ENCODE measurements at regions not wholly inside any gene's neighbourhood (a gene's known extent, or its start where the extent isn't known, plus 50 kb on each side); places are given as distances from the start of the nearest gene placed in this dataset.
A peak's percentile ranks its signal among the peaks of the same experiment; 100 is the strongest.

DNA sequence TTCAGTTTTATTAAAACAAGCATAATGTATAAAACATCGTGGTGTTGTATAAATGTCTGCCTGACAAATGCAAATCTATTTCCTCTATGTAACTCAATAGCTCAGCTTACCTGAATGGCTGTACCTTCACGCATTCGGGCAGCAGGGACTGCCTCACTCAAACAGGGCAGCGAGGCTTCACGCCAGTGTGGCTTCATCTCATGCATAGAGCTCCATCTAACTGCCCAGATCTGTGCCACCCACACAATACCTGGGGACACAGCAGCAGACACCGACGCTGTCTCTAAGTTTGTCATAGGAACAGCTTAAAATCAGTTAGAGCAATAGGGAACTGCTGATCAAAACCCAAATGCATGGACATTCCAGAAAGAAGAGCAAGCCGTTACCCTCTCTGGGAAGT, 182.8 kb upstream of the ANKRD30A start:
- no peak overlapping the region for H2BK12ac ChIP-seq (ENCODE audit: low read length)
- no peaks in the 10 kb centered on the region for H3K4me1 ChIP-seq (ENCODE audit: control insufficient read depth in 2 of 2, insufficient read depth in 1 of 2, low read depth in 1 of 2, low read length in 2 of 2)
- DNase-seq (ENCODE audit: low spot score) = no peak
- no peaks in the 10 kb centered on the region for H3K27me3 ChIP-seq (ENCODE audit: control insufficient read depth in 3 of 3, insufficient read depth in 3 of 3, low read depth in 1 of 3, low read length in 3 of 3)
- H4K91ac ChIP-seq (ENCODE audit: low read depth, low read length, poor library complexity) = no peak overlapping the region
- H3K27ac ChIP-seq (replicated peaks; ENCODE audit: low read length) = no peak overlapping the region
- no peak overlapping the region for H3K4me2 ChIP-seq (ENCODE audit: insufficient read depth, low read length, poor library complexity, severe bottlenecking)
- H3K9ac ChIP-seq (ENCODE audit: low read depth, low read length, poor library complexity) = no peak overlapping the region
- no peak overlapping the region for H2AFZ ChIP-seq (ENCODE audit: low read length)
- no peak overlapping the region for H4K8ac ChIP-seq (ENCODE audit: low read depth, low read length)
- peak overlapping the region in 1 of 2 donors; percentile 69 for H3K4me3 ChIP-seq (ENCODE audit: low read length in 2 of 2)
- H3K18ac ChIP-seq (ENCODE audit: low read length) = no peak overlapping the region
- WGBS, 2 donors (ENCODE audit: extremely low coverage in 2 of 2, insufficient read length in 2 of 2, insufficient replicate concordance in 1 of 2) = no CpG with 5 or more reads among the region's 8 CpGs
- peaks cover 0 to 12% of the 10 kb centered on the region in 2 donors for H3K9me3 ChIP-seq (replicated peaks in 1 of 2; ENCODE audit: control insufficient read depth in 2 of 2, insufficient read depth in 1 of 2, low read depth in 1 of 2, low read length in 2 of 2)
- H3K4ac ChIP-seq (ENCODE audit: low read length) = no peak overlapping the region
- H2BK15ac ChIP-seq (ENCODE audit: low read length) = no peak overlapping the region
- H3K23ac ChIP-seq (ENCODE audit: low read depth, low read length, poor library complexity) = no peak overlapping the region
- no peak overlapping the region for H3K14ac ChIP-seq (ENCODE audit: low read length)
- H3K79me1 ChIP-seq (ENCODE audit: low read depth, low read length) = no peaks in the 10 kb centered on the region
- no peak overlapping the region for H2BK5ac ChIP-seq (ENCODE audit: low read length)
- no peak overlapping the region for H2BK120ac ChIP-seq (ENCODE audit: low read depth, low read length)
- no peak overlapping the region for H2AK5ac ChIP-seq (ENCODE audit: low read depth, low read length)
- no peaks in the 10 kb centered on the region for H3K36me3 ChIP-seq (replicated peaks in 1 of 2; ENCODE audit: control insufficient read depth in 2 of 2, insufficient read depth in 2 of 2, low read length in 2 of 2)

GRCh38 chr10:36903040-36903439, 222.4 kb upstream of the ANKRD30A start:
- H3K4ac ChIP-seq (ENCODE audit: low read length) = no peak overlapping the region
- no peak overlapping the region for H4K91ac ChIP-seq (ENCODE audit: low read depth, low read length, poor library complexity)
- no peak overlapping the region for H3K27ac ChIP-seq (replicated peaks; ENCODE audit: low read length)
- H3K18ac ChIP-seq (ENCODE audit: low read length) = no peak overlapping the region
- H2BK5ac ChIP-seq (ENCODE audit: low read length) = no peak overlapping the region
- H2AFZ ChIP-seq (ENCODE audit: low read length) = no peak overlapping the region
- H3K4me3 ChIP-seq (ENCODE audit: low read length in 2 of 2) = no peak overlapping the region
- no peak overlapping the region for H3K9ac ChIP-seq (ENCODE audit: low read depth, low read length, poor library complexity)
- no peak overlapping the region for H3K4me2 ChIP-seq (ENCODE audit: insufficient read depth, low read length, poor library complexity, severe bottlenecking)
- H4K8ac ChIP-seq (ENCODE audit: low read depth, low read length) = no peak overlapping the region
- WGBS, 2 donors (ENCODE audit: extremely low coverage in 2 of 2, insufficient read length in 2 of 2, insufficient replicate concordance in 1 of 2) = no CpG with 5 or more reads among the region's 2 CpGs
- H3K14ac ChIP-seq (ENCODE audit: low read length) = no peak overlapping the region
- no peak for DNase-seq (ENCODE audit: low spot score)
- H3K9me3 ChIP-seq (replicated peaks in 1 of 2; ENCODE audit: control insufficient read depth in 2 of 2, insufficient read depth in 1 of 2, low read depth in 1 of 2, low read length in 2 of 2) = peaks cover 0 to 17% of the 10 kb centered on the region in 2 donors
- H2AK5ac ChIP-seq (ENCODE audit: low read depth, low read length) = no peak overlapping the region
- no peaks in the 10 kb centered on the region for H3K4me1 ChIP-seq (ENCODE audit: control insufficient read depth in 2 of 2, insufficient read depth in 1 of 2, low read depth in 1 of 2, low read length in 2 of 2)
- H3K36me3 ChIP-seq (replicated peaks in 1 of 2; ENCODE audit: control insufficient read depth in 2 of 2, insufficient read depth in 2 of 2, low read length in 2 of 2) = no peaks in the 10 kb centered on the region
- H3K23ac ChIP-seq (ENCODE audit: low read depth, low read length, poor library complexity) = no peak overlapping the region
- no peak overlapping the region for H2BK12ac ChIP-seq (ENCODE audit: low read length)
- no peak overlapping the region for H2BK120ac ChIP-seq (ENCODE audit: low read depth, low read length)
- no peaks in the 10 kb centered on the region for H3K27me3 ChIP-seq (ENCODE audit: control insufficient read depth in 3 of 3, insufficient read depth in 3 of 3, low read depth in 1 of 3, low read length in 3 of 3)
- H3K79me1 ChIP-seq (ENCODE audit: low read depth, low read length) = no peaks in the 10 kb centered on the region
- H2BK15ac ChIP-seq (ENCODE audit: low read length) = no peak overlapping the region

DNA sequence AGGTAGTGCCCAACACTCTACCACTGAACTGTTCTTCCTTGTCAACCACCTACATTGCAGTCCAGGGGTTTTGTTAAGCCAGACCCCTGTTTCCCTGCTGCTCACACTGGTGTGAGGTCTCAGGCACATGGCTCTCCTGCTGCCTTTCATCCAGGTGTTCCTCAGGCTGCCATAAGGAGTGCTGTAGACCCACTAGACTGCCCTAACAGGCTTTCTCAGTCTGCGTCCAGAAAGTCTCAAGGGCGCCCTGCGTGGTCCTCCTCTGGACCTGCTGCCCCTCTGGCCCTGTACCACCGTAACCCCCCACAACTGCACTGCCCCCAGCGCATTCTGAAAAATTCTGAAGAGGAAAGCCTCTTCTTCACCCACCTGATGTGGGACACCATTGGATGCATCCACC, 225.7 kb upstream of the ANKRD30A start:
- Histone ChIP-seq H3K4ac (ENCODE audit: low read length) (no peak overlapping the region), H2BK120ac (ENCODE audit: low read depth, low read length) (no peak overlapping the region), H3K18ac (ENCODE audit: low read length) (no peak overlapping the region), H3K4me1 (ENCODE audit: control insufficient read depth in 2 of 2, insufficient read depth in 1 of 2, low read depth in 1 of 2, low read length in 2 of 2) (no peaks in the 10 kb centered on the region), H2AK5ac (ENCODE audit: low read depth, low read length) (no peak overlapping the region), H2BK15ac (ENCODE audit: low read length) (no peak overlapping the region), H3K27ac (replicated peaks; ENCODE audit: low read length) (no peak overlapping the region), H2BK5ac (ENCODE audit: low read length) (no peak overlapping the region), H2BK12ac (ENCODE audit: low read length) (no peak overlapping the region), H4K8ac (ENCODE audit: low read depth, low read length) (no peak overlapping the region), H3K9ac (ENCODE audit: low read depth, low read length, poor library complexity) (no peak overlapping the region), H4K91ac (ENCODE audit: low read depth, low read length, poor library complexity) (no peak overlapping the region), H3K36me3 (replicated peaks in 1 of 2; ENCODE audit: control insufficient read depth in 2 of 2, insufficient read depth in 2 of 2, low read length in 2 of 2) (no peaks in the 10 kb centered on the region), H3K23ac (ENCODE audit: low read depth, low read length, poor library complexity) (no peak overlapping the region), H3K4me2 (ENCODE audit: insufficient read depth, low read length, poor library complexity, severe bottlenecking) (no peak overlapping the region), H3K4me3 (ENCODE audit: low read length in 2 of 2) (peak overlapping the region in 1 of 2 donors; percentile 16), H3K9me3 (replicated peaks in 1 of 2; ENCODE audit: control insufficient read depth in 2 of 2, insufficient read depth in 1 of 2, low read depth in 1 of 2, low read length in 2 of 2) (peaks cover 0 to 15% of the 10 kb centered on the region in 2 donors), H3K79me1 (ENCODE audit: low read depth, low read length) (no peaks in the 10 kb centered on the region), H3K27me3 (ENCODE audit: control insufficient read depth in 3 of 3, insufficient read depth in 3 of 3, low read depth in 1 of 3, low read length in 3 of 3) (no peaks in the 10 kb centered on the region), H2AFZ (ENCODE audit: low read length) (no peak overlapping the region), H3K14ac (ENCODE audit: low read length) (no peak overlapping the region)
- no CpG with 5 or more reads among the region's 5 CpGs for WGBS, 2 donors (ENCODE audit: extremely low coverage in 2 of 2, insufficient read length in 2 of 2, insufficient replicate concordance in 1 of 2)
- DNase-seq (ENCODE audit: low spot score) = no peak

GRCh38 chr10:36888925-36889573, 236.3 kb upstream of the ANKRD30A start:
- H3K18ac ChIP-seq (ENCODE audit: low read length) = no peak overlapping the region
- no peak overlapping the region for H2BK15ac ChIP-seq (ENCODE audit: low read length)
- no peaks in the 10 kb centered on the region for H3K36me3 ChIP-seq (replicated peaks in 1 of 2; ENCODE audit: control insufficient read depth in 2 of 2, insufficient read depth in 2 of 2, low read length in 2 of 2)
- H3K4me2 ChIP-seq (ENCODE audit: insufficient read depth, low read length, poor library complexity, severe bottlenecking) = no peak overlapping the region
- no peak overlapping the region for H3K14ac ChIP-seq (ENCODE audit: low read length)
- H2BK5ac ChIP-seq (ENCODE audit: low read length) = no peak overlapping the region
- H3K4me3 ChIP-seq (ENCODE audit: low read length in 2 of 2) = no peak overlapping the region
- H3K9ac ChIP-seq (ENCODE audit: low read depth, low read length, poor library complexity) = no peak overlapping the region
- H3K79me1 ChIP-seq (ENCODE audit: low read depth, low read length) = no peaks in the 10 kb centered on the region
- no peak overlapping the region for H2AFZ ChIP-seq (ENCODE audit: low read length)
- H2BK120ac ChIP-seq (ENCODE audit: low read depth, low read length) = no peak overlapping the region
- H4K91ac ChIP-seq (ENCODE audit: low read depth, low read length, poor library complexity) = no peak overlapping the region
- H3K4me1 ChIP-seq (ENCODE audit: control insufficient read depth in 2 of 2, insufficient read depth in 1 of 2, low read depth in 1 of 2, low read length in 2 of 2) = no peaks in the 10 kb centered on the region
- peak; percentile 46 for DNase-seq (ENCODE audit: low spot score)
- peaks cover 0 to 3% of the 10 kb centered on the region in 2 donors for H3K9me3 ChIP-seq (replicated peaks in 1 of 2; ENCODE audit: control insufficient read depth in 2 of 2, insufficient read depth in 1 of 2, low read depth in 1 of 2, low read length in 2 of 2)
- H2BK12ac ChIP-seq (ENCODE audit: low read length) = no peak overlapping the region
- H4K8ac ChIP-seq (ENCODE audit: low read depth, low read length) = no peak overlapping the region
- H3K27ac ChIP-seq (replicated peaks; ENCODE audit: low read length) = no peak overlapping the region
- no peak overlapping the region for H2AK5ac ChIP-seq (ENCODE audit: low read depth, low read length)
- WGBS, 2 donors (ENCODE audit: extremely low coverage in 2 of 2, insufficient read length in 2 of 2, insufficient replicate concordance in 1 of 2) = no CpG with 5 or more reads among the region's 6 CpGs
- no peaks in the 10 kb centered on the region for H3K27me3 ChIP-seq (ENCODE audit: control insufficient read depth in 3 of 3, insufficient read depth in 3 of 3, low read depth in 1 of 3, low read length in 3 of 3)
- no peak overlapping the region for H3K4ac ChIP-seq (ENCODE audit: low read length)
- no peak overlapping the region for H3K23ac ChIP-seq (ENCODE audit: low read depth, low read length, poor library complexity)

Data from neuronal stem cell (in vitro differentiated cells).